Pancreas (tissue), 10 donors: ENCODE measurements at regions not wholly inside any gene's neighbourhood (a gene's known extent, or its start where the extent isn't known, plus 50 kb on each side); places are given as distances from the start of the nearest gene placed in this dataset.
"Not testable (repeated sequence)": the region's sequence is repeated elsewhere in the genome, so short reads cannot be mapped to it uniquely, and the experiment has no call there.

Experiments
- ATAC-seq, 4 donors: fragments of 200-7000 bp; cut with Tn5 transposase; one replicate each; pipeline versions ENCODE4 v1.8.0 to v1.9.1; 2020; ENCODE audit warnings: mild to moderate bottlenecking in 4 of 4, moderate library complexity in 4 of 4
- DNase-seq, 6 donors: peaks; one replicate each; pipeline ENCODE4 v3.0.0-alpha.2; 2020
- FAIRE-seq: peaks from 2 replicates; lab custom pipeline; 2012; peaks lifted over from hg19 to GRCh38; lab: Jason Lieb, UNC
- H3K27ac ChIP-seq, 4 donors: fragments of 200-600 bp; sonication (generic); 1 replicate in 3 of 4; 2 replicates in 1 of 4; pipeline versions ENCODE4 v1.5.0 to v1.8.0; 2020
- H3K27me3 ChIP-seq, 4 donors: fragments of 200-600 bp; one replicate each; pipeline ENCODE4 v1.8.0; 2021
- H3K36me3 ChIP-seq, 3 donors: fragments of 200-600 bp; sonication (generic) in 1 of 3; one replicate each; pipeline versions ENCODE4 v1.5.0 to v1.8.0; 2020 to 2021
- H3K4me1 ChIP-seq, 3 donors: fragments of 200-600 bp; one replicate each; pipeline ENCODE4 v1.8.0; 2021
- H3K4me3 ChIP-seq, 4 donors: fragments of 200-600 bp; sonication (generic) in 2 of 4; one replicate each; pipeline versions ENCODE4 v1.5.0 to v1.8.0; 2020 to 2021
- H3K9me3 ChIP-seq, 4 donors: fragments of 200-600 bp; one replicate each; pipeline ENCODE4 v1.8.0; 2021
- WGBS, 2 donors: extraction: QIAGEN DNeasy Blood & Tissue Kit; methylation state at CpG; one replicate each; pipeline ENCODE4 v1.1.7; 2013; 5-methylcytosine and 5-hydroxymethylcytosine counted together
- intact Hi-C, 3 donors: fragments of 100-400 bp; cut with DNase I; formaldehyde crosslinking; loops; one replicate each; pipeline versions ENCODE4 v1.11.1 to v1.14.2; 2022
- TF ChIP-seq, protein P1 (sequence below), 4 donors: fragments of 200-600 bp; sonication (generic) in 3 of 4; IDR thresholded peaks; one replicate each; pipeline versions ENCODE4 v1.5.0 to v1.8.0; 2021; ENCODE audit warnings: antibody characterized with exemption in 4 of 4
- donor health status: healthy with polysubstance abuse.
- donor health status: DM: no; HTN: no; CAD: no; lungs with moderate emphysema.
- donor health status: DM: no; HTN: no; CAD: no.
- donor health status: control.
- donor health status: control.
- donor health status: Bipolar disorder and iron deficiency.
- donor health status: DM: yes; HTN: yes; CAD: no.
- donor health status: DM: no; HTN: no; CAD: no.
- donor health status: DM: no; HTN: no; CAD: no.
- donor health status: DM: yes; HTN: yes; CAD: no.

DNA sequence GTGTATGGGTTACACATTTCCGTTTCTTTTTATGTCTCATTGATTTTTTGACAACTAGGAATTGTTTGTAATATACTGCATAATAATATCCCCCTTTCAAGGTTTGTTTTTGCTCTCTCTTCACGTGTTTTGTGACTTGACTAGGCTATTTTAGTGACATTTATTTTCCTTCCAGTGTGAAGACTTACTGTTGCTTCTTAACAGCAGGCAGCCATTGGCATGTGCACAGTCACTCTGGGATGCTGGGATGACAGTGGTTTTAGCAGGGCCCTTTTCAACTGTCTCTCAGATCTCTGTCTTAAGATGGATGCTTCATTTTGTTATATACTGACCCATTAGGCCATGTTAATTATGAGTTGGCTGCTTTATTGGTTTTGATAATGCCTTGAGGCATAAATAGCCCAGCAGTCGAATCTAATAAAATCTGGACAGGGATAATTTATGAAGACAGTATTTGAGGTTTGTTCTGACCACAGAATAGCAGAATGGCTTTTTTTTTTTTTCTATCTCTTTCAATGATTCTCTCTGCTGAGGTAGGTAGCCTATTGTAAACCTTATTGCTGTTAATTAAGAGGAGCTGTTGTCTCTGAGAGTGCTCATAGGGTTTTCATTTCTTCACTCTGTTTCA, 536.0 kb downstream of the GABRG2 start:
- H3K27ac ChIP-seq, result no peak overlapping the region
- intact Hi-C loops, result no loop called here
- H3K36me3 ChIP-seq, result no peaks in the 10 kb centered on the region
- DNase-seq (no peak), ATAC-seq (no peak), FAIRE-seq (no peak)
- H3K9me3 ChIP-seq, result peaks cover 0 to 3% (median 0%) of the 10 kb centered on the region in 4 donors
- WGBS, 2 donors, result 14 to 23% methylated on average over 3 of the region's 3 CpGs
- H3K27me3 ChIP-seq, result no peaks in the 10 kb centered on the region
- H3K4me1 ChIP-seq, result no peaks in the 10 kb centered on the region
- TF ChIP-seq, protein P1, sequence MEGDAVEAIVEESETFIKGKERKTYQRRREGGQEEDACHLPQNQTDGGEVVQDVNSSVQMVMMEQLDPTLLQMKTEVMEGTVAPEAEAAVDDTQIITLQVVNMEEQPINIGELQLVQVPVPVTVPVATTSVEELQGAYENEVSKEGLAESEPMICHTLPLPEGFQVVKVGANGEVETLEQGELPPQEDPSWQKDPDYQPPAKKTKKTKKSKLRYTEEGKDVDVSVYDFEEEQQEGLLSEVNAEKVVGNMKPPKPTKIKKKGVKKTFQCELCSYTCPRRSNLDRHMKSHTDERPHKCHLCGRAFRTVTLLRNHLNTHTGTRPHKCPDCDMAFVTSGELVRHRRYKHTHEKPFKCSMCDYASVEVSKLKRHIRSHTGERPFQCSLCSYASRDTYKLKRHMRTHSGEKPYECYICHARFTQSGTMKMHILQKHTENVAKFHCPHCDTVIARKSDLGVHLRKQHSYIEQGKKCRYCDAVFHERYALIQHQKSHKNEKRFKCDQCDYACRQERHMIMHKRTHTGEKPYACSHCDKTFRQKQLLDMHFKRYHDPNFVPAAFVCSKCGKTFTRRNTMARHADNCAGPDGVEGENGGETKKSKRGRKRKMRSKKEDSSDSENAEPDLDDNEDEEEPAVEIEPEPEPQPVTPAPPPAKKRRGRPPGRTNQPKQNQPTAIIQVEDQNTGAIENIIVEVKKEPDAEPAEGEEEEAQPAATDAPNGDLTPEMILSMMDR (IDR thresholded peaks at IDR 0.05), result no peak
- H3K4me3 ChIP-seq, result no peak overlapping the region

DNA sequence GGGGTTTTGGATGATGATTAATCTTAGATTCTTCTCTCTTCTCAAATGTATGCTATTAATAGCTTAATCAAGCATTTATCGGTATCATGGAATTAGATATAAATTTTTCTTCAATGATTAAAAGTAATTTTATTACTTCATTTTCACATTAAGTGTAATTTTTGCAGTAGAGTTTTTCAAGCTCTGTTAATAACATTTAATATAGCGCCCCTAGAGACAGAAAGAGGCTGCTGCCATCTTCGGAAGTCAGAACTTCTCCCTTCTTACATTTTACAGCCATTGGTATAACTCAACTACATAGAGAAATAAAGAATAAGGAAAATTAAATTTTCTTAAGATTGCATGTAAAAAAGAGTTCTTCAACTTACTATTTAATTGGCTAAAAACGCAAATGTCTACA, 540.3 kb downstream of the GABRG2 start:
- H3K36me3 ChIP-seq, result no peaks in the 10 kb centered on the region
- no peaks in the 10 kb centered on the region for H3K9me3 ChIP-seq
- TF ChIP-seq, protein P1 (IDR thresholded peaks at IDR 0.05), result no peak
- H3K27me3 ChIP-seq, result no peaks in the 10 kb centered on the region
- H3K4me1 ChIP-seq, result no peaks in the 10 kb centered on the region
- H3K27ac ChIP-seq, result no peak overlapping the region
- ATAC-seq (no peak), DNase-seq (no peak), FAIRE-seq (no peak)
- WGBS, 2 donors, result 51 to 61% methylated on average over 4 of the region's 4 CpGs
- intact Hi-C loops, result no loop called here
- no peak overlapping the region for H3K4me3 ChIP-seq

DNA sequence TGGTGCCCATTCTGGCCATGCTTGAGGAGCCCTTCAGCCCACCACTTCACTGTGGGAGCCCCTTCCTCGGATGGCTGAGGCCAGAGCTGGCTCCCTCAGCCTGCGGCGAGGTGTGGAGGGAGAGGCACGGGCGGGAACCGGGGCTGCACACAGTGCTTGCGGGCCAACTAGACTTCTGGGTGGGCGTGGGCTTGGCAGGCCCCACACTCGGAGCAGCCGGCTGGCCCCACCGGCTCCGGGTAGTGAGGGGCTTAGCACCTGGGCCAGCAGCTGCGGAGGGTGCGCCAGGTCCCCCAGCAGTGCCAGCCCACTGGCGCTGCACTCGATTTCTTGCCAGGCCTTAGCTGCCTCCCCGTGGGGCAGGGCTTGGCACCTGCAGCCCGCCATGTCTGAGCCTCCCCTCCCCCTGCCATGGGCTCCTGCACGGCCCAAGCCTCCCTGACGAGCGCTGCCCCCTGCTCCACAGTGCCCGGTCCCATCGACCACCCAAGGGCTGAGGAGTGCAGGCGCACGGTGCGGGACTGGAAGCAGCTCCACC, 554.2 kb downstream of the GABRG2 start:
- 83 to 90% methylated on average over 24 to 26 of the region's 26 CpGs for WGBS, 2 donors
- H3K27ac ChIP-seq, intact Hi-C loops, H3K36me3 ChIP-seq, H3K9me3 ChIP-seq, H3K4me3 ChIP-seq, ATAC-seq, H3K4me1 ChIP-seq, H3K27me3 ChIP-seq, FAIRE-seq: not testable (repeated sequence)
- DNase-seq, result peak in 1 of 6 donors; percentile 72

DNA sequence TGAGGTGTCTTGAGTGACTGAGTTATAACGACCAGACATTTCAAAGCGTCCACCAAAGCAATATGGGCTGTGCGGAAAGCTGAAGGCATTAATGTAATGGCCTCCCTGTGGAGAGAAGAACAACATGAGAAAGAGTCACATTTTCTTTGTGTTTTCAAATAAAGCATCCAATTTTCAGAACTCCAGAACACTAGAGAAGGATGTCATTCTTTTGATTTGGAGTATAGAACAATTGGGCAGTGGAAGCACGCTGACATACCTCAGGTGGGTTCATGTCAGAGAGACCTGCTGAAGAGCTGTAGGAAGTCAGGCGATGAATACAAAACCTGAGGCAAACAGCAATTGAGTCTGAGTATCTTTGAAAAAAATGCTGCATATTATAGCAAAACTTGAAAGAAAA, 556.5 kb downstream of the GABRG2 start:
- DNase-seq (no peak), FAIRE-seq (no peak), ATAC-seq (no peak)
- no peaks in the 10 kb centered on the region for H3K27me3 ChIP-seq
- H3K9me3 ChIP-seq, result no peaks in the 10 kb centered on the region
- H3K4me1 ChIP-seq, result no peaks in the 10 kb centered on the region
- TF ChIP-seq, protein P1 (IDR thresholded peaks at IDR 0.05), result no peak
- intact Hi-C loops, result no loop called here
- H3K27ac ChIP-seq, result no peak overlapping the region
- no peaks in the 10 kb centered on the region for H3K36me3 ChIP-seq
- H3K4me3 ChIP-seq, result no peak overlapping the region
- WGBS, 2 donors, result 65 to 81% methylated on average over 5 of the region's 5 CpGs

DNA sequence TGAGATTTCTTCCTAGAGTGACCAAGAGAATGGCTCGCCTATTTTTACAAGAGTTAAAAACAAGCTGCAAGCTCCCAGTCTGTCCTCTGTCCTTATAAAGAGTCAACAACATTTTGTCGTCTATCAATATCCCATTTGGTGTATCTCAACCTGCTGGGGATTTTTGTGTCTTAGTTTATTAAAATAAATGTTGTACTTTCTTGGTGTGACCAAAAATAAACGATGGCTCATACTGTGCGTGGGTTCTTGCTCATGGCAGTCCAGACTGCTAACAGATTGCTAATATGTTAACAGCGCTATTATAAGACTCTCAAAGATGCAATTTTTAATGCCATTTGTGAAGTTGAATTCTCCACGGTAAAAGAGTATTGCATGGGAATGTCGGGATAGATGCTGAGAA, 569.9 kb downstream of the GABRG2 start:
- Histone ChIP-seq H3K27me3 (no peaks in the 10 kb centered on the region), H3K4me3 (no peak overlapping the region), H3K9me3 (no peaks in the 10 kb centered on the region), H3K36me3 (no peaks in the 10 kb centered on the region), H3K27ac (no peak overlapping the region), H3K4me1 (no peaks in the 10 kb centered on the region)
- WGBS, 2 donors, result 60 to 81% methylated on average over 7 of the region's 7 CpGs
- no peak for ATAC-seq
- no peak for FAIRE-seq
- TF ChIP-seq, protein P1 (IDR thresholded peaks at IDR 0.05), result no peak
- intact Hi-C loops, result no loop called here
- DNase-seq, result no peak
